HG03064 (cell line): ENCODE measurements at regions not wholly inside any gene's neighbourhood (a gene's known extent, or its start where the extent isn't known, plus 50 kb on each side); places are given as distances from the start of the nearest gene placed in this dataset.

Source experiments
- ATAC-seq: cut with Tn5 transposase; IDR thresholded peaks from one replicate; pipeline ENCODE4 v1.9.1; 2021; ENCODE audit warnings: low read depth; ENCODE audit not compliant: unreplicated experiment

GRCh38 chr7:155992974-155993373, 180.7 kb upstream of the SHH start:
- no peak for ATAC-seq

- no peak for ATAC-seq
Observed at GRCh38 chr7:155992538-155992937, 180.3 kb upstream of the SHH start.

DNA sequence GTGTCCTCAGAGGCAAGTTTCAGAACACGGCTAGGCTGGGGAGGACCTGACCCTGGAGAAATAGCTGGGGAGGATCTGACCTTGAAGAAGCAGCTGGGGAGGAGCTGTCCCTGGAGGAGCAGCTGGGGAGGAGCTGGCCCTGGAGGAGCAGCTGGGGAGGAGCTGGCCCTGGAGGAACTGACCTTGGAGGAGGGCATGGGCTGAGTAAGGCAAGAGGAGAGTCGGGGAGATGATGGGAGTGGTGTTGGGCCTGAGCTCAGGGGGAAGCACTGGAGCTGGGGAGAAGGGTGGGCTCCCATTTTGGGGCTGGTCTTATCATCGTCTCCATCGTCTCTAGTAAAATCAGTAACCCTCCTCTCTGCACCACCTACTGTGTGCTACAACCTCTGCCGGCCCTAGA, 179.8 kb upstream of the SHH start:
- ATAC-seq = no peak

- ATAC-seq = no peak
Observed at GRCh38 chr7:155991470-155991869, 179.2 kb upstream of the SHH start.

- no peak for ATAC-seq
Observed at GRCh38 chr7:155988416-155988815, 176.2 kb upstream of the SHH start.

- ATAC-seq = no peak
Observed at GRCh38 chr7:155987681-155988235, 175.5 kb upstream of the SHH start.

- ATAC-seq = no peak
Observed at GRCh38 chr7:155986497-155987160, 174.4 kb upstream of the SHH start.

GRCh38 chr7:155985518-155986250, 173.4 kb upstream of the SHH start:
- no peak for ATAC-seq

DNA sequence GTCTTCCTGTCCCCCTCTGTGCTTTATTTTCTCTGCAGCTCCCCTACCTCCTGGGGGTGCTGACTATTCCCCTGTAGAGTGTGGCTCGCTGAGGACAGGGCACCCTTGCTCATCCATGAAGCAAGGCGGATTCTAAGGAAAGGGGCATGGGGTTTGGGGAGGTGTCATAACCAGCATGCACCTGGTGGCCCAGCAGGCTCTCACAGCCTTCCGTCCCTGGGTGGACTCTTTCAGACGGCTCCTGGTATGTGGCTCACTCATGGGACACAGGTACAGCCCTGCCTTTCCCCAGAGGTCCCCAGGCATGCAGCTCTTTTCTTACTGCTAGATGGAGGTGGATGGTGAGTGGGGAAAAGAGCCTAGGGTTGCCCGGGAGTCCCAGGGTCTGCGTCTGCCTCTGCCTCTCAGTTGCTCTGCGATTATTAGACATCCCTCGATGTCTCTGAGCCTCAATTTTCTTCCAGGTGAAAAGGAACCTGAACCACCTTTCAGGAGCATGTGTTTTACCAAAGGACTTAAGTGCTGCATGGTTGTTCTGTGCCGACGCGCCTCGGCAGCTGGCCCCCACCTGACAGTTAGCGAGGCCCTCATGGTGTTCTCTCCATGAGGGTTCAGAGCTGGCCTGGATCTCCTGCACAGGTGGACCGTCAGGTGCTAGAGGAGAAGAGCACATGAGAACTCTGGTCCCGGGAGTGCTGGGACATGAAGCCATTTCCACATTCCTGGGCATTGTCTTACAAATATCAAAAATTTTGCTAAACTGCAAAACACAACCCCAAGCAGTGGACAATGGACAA, 172.5 kb upstream of the SHH start:
- ATAC-seq = no peak

- no peak for ATAC-seq
Observed at GRCh38 chr7:155984028-155984580, 171.8 kb upstream of the SHH start.

DNA sequence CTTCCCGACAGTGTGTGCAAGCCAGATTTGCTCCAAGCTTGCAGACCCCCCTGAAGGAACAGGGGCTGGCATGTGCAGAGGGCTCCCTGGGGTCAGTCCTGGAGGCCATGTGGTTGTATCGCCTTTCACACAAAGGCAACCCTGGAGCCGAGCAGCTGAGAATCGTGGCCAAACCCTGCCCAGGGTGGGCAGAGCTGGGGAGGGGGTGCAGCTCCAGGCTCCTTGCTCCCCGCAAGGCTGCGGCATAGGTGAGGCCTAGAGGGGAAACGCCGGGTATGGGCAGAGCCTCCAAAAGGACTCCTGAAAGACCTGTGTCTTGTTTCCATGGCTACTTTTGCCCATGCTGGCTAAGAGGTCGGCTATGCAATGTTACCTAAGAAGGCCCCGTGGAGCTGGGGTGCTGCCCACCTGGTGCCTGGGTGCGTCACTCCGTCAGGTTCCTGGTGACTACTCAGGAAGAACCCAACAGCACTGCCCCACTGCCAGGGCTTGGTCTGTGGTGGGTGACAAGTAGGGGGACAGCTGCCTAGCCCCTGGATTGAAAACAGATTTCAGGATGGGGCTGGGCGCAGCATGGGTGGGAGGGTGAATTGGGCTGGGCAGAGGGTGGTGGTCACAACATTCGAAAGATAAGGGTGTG, 171.0 kb upstream of the SHH start:
- ATAC-seq = no peak

DNA sequence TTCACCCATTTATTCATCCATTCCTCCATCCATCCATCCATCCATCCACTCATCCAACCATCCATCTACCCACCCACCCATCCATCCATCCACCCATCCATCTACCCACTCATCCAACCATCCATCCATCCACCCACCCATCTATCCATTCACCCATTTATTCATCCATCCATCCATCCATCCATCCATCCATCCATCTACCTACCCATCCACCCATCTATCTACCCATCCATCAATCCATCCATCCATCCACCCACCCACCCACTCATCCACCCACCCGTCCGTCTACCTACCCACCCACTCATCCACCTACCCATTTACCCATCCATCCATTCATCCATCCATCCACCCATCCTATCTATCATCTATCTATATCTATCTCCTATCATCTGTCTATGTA, 169.4 kb upstream of the SHH start:
- no peak for ATAC-seq

- ATAC-seq = no peak
Observed at GRCh38 chr7:155980841-155981240, 168.6 kb upstream of the SHH start.

- ATAC-seq = no peak
Observed at GRCh38 chr7:155979994-155980393, 167.7 kb upstream of the SHH start.

DNA sequence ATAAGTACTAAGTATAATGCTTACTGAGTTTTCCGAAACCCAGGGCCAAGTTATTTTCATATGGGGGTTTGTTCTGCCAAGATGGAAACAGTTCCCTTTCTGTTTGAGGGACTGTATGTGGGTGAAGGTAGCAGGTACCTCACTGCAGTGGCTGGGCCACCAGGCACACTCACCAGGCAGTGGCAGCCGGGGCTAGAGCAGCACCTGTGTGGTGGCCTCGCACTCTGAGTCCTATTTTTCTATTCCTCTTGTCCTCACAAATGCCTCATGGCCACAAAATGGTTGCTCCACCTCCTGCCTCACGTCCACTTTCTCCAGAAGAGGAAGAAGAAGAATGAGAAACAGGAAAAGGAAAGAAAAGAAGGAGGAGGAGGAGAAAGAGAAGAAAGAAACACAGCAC, 167.3 kb upstream of the SHH start:
- no peak for ATAC-seq

DNA sequence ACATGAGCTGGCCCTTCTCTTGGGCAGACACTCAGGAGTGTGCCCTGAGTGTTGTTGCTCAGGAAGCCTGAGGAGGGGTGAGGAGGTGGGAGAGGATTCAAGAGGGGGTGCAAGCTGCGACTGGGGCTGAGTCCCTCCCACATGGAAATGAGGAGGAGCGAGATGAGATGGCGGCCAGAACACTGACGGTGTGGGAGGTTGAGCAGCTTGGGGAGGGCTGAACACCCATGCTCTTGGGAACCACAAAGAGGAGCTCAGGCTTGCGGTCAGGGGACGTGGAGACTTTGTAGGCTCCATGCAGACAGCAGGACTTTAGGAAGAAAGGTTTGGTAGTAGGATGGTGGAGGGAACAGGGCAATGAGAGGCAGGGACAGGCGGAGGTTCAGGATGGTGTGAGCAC, 163.2 kb upstream of the SHH start:
- ATAC-seq = no peak

GRCh38 chr7:155974186-155974897, 162.1 kb upstream of the SHH start:
- no peak for ATAC-seq

DNA sequence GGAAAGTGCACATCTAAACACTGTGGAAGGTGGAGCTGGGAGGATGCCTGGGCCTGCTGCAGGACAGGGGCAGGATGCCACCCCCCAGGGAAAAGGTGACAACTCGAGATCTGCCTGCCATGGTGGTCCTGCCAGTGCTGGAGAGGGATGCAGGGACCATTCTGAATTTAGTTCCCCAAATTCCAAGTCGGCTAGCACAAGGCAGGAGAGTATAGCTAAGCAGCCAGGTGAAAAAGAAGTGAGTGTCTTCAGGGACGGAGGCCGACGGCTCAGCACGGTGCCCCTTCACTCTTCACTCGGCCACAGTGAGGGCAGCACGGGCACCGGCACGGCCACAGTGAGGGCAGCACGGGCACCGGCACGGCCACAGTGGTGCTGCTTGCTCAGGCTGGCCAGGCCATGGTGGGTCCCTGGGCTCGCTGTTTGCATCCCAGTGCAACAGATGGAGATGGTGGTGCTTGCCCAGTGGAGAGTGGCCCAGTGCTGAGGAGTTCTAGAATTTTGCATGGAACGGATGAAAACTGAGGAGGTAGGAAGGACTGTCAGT, 161.3 kb upstream of the SHH start:
- no peak for ATAC-seq

GRCh38 chr7:155972651-155973390, 160.6 kb upstream of the SHH start:
- ATAC-seq = no peak
